Activated CD4-positive, alpha-beta T cell treated with anti-CD3 and anti-CD28 coated beads for 48 hours (primary cell): ENCODE measurements at regions not wholly inside any gene's neighbourhood (a gene's known extent, or its start where the extent isn't known, plus 50 kb on each side); places are given as distances from the start of the nearest gene placed in this dataset.
"Not testable (repeated sequence)": the region's sequence is repeated elsewhere in the genome, so short reads cannot be mapped to it uniquely, and the experiment has no call there.

ENCODE experiments used
- DNase-seq: peaks from one replicate; pipeline ENCODE4 v3.0.0-alpha.2; 2020

DNA sequence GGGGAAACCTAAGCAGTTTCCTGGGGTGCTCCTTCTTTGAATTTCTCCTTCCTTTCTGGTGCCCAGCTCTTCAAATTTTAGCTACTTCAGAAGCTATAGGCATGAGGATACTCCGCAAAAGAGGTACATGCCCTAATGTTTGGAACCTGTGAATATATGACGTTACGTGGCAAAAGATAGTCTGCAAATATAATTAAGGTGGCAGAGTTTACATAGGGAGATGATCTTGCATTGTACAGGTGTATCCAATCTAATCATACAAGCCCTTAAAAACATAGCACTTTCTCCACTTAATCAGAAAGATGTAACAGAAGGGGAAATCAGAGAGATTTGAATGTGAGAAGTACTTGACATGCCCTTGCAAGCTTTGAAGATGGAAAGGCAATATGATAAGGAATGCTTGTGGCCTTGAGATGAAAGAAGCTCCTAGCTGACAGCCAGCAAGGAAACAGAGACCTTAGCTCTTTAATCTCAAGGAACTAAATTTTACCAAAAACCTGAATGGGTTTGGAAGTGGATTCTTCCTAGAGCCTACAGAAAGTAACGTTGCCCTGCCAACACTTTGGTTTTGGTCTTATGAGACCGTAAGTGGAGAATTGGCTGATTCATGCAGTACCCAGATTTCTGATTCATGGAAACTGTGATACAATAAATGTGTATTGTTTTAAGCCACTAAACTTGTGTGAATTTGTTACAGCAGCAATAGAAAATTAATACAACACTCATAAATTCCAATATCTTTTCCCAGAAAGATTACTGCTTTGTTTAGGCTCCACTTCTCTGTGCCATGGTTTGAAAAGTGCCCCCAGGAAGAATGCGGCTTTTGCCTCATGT is 268.4 kb downstream of the FAM170A start:
- no peak for DNase-seq

- DNase-seq = no peak
Measured at GRCh38 chr5:119899981-119900380, 270.6 kb downstream of the FAM170A start.

GRCh38 chr5:119902593-119902992 is 273.2 kb downstream of the FAM170A start:
- DNase-seq = no peak

- DNase-seq = no peak
Measured at GRCh38 chr5:119913425-119913824, 284.1 kb downstream of the FAM170A start.

DNA sequence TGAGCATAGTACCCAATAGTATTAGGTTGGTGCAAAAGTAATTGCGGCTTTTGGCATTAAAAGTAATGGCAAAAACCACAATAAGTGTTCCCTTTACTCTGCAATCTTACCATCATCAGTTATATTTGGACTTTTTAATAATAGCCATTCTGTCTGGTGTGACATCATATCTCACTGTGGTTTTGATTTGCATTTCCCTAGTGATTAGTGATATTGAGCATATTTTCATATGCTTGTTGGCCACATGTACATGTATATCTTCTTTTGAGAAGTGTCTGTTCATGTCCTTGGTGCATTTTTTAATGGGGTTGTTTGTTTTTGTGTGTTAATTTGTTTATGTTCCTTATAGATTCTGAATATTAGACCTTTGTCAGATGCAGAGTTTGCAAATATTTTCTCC is 289.9 kb downstream of the FAM170A start:
- no peak for DNase-seq

DNA sequence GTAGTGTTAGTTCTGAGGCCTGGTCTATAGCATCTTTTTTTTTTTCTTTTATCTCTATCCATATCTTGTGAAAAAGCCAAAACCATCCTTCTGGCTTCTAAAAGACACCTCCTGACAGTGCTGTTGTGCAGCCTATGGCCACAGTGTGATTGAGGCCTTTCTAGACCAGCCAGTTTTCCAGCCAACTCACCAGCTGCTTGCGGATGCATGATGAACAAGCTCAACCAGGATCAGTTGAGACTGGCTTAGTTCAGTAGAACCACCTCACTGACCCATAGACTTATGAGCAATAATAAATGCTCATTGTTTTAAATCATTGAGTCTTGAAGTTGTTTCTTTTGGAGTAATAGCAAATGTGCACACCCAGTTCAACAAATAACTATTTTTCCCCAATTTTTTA is 296.9 kb downstream of the FAM170A start:
- DNase-seq = no peak

DNA sequence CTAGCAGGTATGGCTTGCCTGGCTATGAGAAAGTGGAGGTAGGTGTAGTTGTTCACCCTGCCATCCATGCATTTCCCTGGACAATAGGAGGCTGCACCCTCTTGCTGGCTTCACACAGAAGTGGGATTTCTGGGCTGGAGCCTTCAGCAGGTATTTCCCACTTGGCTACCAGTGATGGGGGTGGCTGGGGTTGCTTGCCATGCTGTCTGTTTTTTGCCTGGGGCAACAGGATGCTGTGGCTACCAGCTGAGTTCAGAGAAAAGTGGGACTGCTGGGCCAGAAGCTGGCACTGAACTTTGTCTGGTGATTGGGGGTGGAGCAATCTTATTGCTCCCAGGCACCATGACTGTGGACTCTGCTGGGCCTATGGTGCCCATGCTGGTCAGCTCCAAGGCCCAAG is 299.6 kb downstream of the FAM170A start:
- DNase-seq = no peak

GRCh38 chr5:119930490-119930889 is 301.1 kb downstream of the FAM170A start:
- no peak for DNase-seq

GRCh38 chr5:119943148-119943547 is 313.8 kb downstream of the FAM170A start:
- DNase-seq = no peak

- DNase-seq = no peak
Measured at GRCh38 chr5:119945691-119946090, 316.3 kb downstream of the FAM170A start.

DNA sequence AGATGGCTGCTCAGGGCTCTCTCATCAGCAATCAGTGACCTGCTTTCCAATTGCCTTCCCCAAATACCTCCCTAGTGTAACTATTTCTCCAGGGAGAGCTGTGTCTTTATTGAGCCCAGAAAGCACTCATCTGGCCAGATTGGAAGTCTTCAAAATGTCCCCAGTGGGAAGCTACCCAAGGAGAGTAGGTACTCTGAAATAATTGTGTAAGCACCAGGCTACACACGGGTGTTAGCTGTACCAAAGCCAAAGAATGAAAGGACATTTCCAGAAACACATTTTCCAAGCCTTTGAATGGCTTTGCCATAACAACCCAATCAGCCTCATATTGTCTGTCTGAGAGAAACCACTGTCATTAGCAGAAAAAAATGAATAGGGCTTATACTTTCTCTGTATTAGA is 318.8 kb downstream of the FAM170A start:
- DNase-seq = no peak

DNA sequence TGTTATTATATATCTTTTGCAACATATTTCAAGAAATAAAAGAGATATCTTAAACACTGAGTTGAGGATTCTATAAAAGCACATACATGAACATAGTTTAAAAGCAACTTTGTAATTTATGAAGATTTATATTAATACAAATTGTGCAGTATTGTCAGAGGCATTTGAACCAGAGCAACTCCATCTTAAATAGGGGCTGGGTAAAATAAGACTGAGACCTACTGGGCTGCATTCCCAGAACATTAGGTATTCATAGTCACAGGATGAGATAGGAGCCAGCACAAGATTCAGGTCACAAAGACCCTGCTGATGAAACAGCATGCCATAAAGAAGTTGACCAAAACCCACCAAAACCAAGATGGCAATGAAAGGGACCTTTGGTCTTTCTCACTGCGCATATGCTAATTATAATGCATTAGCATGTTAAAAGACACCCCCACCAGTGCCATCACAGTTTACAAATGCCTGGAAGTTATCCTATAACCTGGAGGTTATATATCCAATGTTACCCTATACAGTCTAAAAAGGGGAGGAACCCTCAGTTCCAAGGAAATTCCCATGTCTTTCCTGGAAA is 320.2 kb downstream of the FAM170A start:
- DNase-seq = no peak

DNA sequence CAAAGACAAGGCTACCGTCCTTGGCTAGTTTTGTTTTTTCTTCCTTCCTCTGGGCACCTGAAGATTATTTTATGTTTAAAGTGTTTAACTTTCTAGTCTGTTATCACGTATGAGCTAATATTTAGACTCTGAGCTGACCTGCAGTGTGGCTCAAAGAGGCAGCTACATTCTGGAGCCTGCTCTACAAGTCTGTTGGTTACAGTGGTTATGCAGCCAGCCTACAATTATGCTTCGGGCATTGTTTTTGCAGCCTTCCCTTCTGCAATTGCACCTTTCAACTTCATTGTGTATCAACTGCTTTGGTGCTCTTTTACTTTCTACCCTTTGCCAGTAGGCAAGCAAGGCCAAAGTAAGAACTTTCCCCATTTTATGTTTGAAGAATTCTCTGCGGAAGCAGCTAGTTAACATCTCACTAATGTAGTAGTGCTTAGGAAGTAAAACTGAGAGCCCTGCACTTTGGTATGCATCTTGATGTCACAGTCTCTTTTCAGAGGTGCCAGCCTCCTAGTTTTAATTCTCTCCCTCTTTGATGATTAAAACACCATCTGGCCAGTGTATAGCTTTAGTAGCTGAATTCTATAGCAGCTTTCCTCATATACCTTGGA is 322.1 kb downstream of the FAM170A start:
- DNase-seq = no peak

GRCh38 chr5:119953474-119953873 is 324.1 kb downstream of the FAM170A start:
- no peak for DNase-seq

- DNase-seq = no peak
Measured at GRCh38 chr5:119954106-119954505, 324.7 kb downstream of the FAM170A start.

DNA sequence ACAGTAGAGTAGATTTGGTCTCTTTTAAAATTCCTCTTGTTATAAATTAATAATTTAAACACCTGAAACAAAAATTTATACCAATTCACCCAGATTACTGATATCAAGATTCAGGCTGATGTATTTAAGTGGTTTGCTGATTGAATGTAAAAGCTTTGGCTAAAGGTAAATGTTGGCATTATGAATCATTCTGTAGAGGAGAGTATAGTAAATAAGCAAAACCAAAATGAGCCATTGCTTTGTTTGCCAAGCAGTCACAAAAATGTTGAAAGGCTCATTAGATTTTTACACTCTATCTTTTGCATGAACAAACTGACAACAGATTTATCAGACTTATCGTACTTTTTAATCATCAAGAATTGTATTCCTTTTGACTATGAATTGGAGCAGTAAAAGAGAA is 332.6 kb downstream of the FAM170A start:
- DNase-seq = no peak

DNA sequence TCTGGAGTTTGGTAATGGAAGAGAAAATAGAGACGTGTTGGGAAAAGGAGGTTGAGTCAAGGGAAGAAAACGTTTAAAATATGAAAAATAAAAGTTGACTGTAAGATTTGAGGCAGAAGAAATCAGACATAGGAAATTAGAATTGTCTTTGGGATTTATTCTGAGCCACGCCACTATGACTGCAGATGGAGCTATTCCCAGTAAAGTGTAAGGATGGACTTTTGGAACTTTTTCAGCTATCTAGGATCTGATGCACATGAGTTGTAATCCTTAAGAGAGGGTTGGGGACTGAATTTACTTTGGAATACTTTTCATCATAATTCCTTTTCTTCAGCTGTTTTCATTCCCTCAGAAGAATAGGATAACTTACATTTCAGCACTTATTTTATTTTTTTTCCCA is 336.7 kb downstream of the FAM170A start:
- no peak for DNase-seq

DNA sequence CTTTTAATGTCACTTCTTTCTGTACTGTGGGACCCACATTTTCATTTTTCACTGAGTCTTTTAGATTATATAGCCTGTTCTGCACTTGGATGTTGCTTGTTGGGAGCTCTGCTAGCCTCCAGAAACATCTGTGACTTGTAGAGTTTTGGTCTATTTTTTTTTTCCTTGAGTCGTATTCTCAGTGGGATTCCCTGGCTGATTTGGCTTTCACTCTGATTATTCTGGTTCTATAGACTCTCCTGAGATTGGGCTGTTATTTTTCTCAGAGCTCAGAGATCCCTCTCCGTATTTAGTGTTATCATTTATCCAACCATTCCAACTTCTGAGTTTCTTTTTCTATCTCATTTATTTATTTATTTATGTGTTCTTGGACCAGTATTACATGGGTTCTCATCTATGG is 339.3 kb downstream of the FAM170A start:
- DNase-seq = no peak

DNA sequence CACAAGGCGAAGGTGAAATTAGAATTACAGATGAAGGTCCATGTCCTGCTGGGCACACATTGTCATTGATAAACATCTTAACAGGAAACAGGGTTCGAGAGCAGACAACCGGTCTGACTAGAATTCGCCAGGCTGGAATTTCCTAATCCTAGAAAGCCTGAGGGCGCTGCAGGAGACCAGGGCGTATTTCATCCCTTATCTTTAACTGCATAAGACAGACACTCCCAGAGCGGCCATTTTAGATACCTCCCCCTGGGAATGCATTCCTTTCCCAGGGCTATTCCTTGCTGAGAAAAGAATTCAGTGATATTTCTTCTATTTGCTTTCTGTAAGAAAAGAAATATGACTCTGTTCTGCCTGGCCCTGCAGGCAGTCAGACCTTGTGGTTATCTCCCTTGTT is 357.7 kb downstream of the FAM170A start:
- DNase-seq = not testable (repeated sequence)

DNA sequence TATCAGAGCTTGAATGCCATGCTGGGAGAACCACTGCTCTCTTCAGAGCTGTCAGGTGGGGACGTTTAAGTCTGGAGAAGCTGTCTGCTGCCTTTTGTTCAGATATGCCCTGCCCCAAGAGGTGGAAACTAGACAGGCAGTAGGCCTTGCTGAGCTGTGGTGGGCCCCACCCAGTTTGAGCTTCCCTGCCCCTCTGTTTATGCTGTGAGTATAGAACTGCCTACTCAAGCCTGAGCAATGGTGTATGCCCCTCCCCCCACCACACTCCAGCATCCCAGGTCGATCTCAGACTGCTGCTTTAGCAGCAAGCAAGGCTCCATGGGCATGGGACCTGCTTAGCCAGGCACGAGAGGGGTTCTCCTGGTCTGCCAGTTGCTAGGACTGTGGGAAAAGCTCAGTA is 362.3 kb downstream of the FAM170A start:
- no peak for DNase-seq

- no peak for DNase-seq
Measured at GRCh38 chr5:119996128-119996527, 366.8 kb downstream of the FAM170A start.

GRCh38 chr5:120007598-120007997 is 378.2 kb downstream of the FAM170A start:
- DNase-seq = no peak

DNA sequence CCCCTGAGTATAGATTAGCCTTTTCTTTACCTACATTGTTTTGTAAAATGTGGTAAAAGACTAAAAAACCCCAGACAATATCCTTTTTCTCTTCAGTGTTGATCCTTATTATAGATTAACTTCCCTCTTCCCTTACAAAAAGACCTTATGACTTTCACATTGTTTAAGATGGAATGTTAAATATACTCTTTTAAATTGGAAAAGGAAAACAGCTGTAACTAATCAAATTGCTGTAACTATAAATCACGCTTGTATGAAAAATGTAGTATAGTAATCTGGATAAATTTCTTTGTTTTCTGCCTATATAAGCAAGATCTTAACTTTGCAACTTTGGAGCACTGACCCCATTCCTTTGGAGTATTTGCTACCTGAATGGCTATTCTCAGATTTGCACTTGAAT is 383.1 kb downstream of the FAM170A start:
- no peak for DNase-seq

DNA sequence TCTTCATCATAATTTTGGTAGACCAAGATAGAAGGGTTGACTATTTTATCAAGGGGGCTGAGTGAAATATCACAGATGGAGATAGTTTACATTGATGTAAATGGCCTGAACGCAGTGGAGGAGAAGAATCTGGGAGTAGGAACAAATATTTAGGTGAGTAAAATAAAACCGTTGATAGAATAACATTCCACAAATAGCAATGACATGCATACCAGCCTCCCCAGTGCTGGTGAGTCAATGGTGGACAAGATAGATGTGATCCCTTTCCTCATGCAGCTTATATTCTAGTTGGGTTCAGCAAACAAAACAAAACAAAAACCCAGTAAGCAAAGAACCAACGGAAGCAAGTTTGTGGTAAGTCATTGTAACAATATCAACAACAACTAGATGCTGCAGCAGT is 385.2 kb downstream of the FAM170A start:
- DNase-seq = no peak
